HG02884 (cell line): ENCODE measurements at regions not wholly inside any gene's neighbourhood (a gene's known extent, or its start where the extent isn't known, plus 50 kb on each side); places are given as distances from the start of the nearest gene placed in this dataset.
"Not testable (repeated sequence)": the region's sequence is repeated elsewhere in the genome, so short reads cannot be mapped to it uniquely, and the experiment has no call there.

Experiments
- ATAC-seq: cut with Tn5 transposase; IDR thresholded peaks from one replicate; pipeline ENCODE4 v1.9.1; 2021; ENCODE audit warnings: mild to moderate bottlenecking, moderate library complexity; ENCODE audit not compliant: unreplicated experiment

DNA sequence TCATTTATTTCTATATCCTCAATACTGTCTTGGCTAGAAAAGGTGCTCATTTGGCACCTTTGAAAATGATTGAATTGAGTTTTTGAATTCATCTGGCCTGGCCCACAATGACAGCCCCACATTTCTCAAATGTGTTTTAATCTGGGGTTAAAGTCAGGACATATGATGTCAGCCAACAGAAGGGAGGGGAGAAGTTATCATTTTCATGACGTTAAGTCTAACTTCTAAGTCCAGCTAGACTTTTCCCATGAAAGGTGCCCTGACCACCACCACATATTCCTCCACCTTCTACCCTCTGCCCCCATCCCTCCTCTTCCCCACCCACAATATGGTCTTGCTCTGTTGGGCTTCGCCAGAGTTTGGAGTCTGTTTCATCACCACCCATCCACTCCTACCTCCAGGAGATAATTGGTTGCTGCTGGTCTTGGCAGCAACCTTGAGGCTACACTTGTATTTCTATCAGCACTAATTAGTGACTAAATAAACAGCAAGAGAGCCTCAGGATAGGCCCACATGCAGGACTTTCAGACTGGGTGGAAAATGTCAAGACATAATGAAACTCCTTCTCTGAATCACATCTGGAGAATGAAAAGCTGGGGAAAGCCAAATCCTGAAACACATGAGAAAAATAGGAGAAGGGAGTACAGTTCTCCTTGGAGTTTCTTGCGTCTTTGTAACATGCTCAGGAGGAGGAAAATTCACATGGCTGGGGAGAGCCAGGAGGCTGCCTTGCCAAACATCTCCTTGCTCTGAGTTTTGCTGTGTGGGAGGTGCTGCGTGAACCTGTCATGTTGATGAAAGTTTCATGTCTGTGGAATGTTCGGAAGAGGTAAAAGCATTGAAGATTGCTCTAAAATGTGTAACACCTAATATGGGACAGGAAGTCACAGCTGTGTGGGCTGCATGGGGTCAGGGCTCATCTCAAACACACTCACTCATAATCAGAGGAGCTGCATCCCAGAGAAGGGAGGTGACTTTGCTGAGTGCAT lies 544.7 kb upstream of the KLF4 start:
- ATAC-seq, result no peak

DNA sequence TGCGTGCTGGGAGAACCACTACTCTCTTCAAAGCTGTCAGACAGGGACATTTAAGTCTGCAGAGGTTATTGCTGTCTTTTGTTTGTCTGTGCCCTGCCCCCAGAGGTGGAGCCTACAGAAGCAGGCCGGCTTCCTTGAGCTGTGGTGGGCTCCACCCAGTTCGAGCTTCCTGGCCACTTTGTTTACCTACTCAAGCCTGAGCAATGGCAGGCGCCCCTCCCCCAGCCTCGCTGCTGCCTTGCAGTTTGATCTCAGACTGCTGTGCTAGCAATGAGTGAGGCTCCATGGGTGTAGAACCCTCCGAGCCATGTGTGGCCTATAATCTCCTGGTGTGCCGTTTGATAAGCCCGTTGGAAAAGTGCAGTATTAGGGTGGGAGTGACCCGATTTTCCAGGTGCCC lies 542.5 kb upstream of the KLF4 start:
- ATAC-seq, result not testable (repeated sequence)

DNA sequence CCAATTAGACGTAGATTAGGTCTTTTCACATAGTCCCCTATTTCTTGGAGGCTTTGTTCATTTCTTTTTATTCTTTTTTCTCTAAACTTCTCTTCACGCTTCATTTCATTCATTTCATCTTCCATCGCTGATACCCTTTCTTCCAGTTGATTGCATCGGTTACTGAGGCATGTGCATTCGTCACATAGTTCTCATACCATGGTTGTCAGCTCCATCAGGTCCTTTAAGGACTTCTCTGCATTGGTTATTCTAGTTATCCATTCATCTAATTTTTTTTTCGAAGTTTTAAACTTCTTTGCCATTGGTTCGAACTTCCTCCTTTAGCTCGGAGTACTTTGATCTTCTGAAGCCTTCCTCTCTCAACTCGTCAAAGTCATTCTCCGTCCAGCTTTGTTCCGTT lies 541.7 kb upstream of the KLF4 start:
- not testable (repeated sequence) for ATAC-seq

DNA sequence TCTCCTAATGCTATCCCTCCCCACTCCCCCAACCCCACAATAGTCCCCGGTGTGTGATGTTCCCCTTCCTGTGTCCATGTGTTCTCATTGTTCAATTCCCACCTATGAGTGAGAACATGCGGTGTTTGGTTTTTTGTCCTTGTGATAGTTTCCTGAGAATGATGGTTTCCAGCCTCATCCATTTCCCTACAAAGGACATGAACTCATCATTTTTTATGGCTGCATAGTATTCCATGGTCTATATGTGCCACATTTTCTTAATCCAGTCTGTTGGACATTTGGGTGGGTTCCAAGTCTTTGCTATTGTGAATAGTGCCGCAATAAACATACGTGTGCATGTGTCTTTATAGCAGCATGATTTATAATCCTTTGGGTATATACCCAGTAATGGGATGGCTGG lies 537.1 kb upstream of the KLF4 start:
- not testable (repeated sequence) for ATAC-seq

DNA sequence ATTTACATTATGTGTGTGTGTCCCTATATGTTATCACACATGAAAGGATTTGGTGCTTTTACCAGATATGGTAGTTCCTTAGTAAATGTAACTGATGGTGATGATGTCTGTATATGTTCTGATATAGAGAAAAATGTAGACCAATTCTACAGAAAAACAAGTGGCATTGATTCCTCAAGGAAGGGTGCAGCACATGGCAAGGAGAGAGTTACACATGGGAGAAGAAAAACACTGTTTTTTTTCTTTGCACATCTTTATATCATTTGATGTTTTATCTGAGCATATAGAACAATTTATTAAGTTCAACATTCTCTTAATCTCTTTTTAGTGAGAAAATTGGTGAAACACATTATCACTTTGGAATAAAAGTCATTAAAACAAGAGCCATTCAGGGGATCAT lies 535.0 kb upstream of the KLF4 start:
- ATAC-seq, result no peak

DNA sequence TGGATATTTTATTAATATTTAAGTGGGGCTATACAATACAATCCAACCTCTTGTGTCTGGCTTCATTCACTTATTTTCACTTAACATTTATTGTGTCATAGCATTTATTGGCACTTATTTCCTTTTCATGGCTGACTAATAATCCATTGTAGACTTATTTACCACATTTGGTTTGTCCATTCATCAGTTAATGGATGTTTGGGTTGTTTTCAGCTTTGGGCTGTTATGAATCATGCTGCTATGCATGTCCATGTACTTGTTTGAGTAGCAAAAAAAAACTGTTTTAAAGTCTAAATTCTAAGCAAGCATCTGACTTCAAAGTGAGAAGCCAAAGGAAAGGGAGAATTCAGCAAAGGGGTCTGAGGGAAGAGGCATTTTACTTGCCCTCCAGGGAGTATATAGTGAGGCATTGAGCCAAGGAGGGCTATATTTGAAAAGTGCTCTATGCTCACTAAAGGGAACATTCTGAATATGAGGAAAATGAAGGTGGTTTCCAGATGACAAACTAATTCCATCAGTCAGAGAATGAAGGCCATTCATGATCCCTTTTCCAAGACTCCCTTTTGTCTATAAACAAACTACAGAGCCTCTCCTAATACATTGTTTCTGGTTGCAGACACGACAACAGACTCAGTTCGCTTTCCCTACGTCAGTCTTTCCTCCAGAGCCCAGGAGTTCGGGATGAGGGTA lies 532.8 kb upstream of the KLF4 start:
- no peak for ATAC-seq

DNA sequence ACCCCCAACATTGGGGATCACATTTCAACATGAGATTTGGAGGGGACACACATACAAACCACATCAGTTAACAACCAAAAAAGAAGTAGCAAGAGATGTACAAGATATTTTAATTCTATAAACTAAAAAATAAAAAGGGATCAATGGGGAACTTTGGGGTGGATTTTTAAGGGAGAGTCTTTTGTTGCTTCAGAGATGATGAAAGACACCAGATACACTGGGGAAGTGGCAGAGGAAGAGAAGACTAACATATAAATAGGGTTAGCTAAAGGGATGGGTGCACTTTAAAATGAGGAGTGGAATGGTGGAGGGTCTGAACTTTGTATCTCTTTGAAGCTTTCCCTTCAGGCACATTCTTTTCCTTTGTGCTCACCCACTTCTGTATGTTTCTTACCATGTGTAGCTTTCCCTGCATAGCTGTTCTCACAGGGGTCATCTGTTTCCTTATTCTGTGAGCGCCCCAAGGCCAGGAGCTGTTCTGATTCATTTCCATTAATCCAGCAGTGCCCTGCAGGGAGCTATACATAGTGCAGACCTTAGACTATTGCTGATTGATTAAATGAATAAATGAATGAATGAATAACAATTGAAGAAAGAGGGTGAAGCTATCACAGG lies 531.6 kb upstream of the KLF4 start:
- ATAC-seq, result no peak

DNA sequence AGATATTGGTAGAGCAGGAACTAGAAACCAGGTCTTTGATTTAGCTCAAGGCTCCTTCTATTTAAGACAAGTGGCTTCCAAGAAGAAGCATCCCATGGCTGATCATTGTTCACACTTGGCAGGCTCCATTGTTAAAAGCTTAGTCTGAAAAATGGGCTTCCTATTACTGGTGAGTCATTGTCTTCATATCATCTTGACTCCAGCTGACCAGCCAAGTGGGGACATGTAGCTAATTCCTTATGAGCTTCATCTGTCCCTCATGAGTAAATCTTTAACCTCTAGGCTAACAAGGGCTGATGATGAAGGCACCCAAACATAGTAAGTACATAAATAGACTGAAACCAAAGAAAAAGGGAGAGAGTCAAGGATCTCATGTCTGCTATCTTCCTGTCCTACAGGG lies 530.3 kb upstream of the KLF4 start:
- ATAC-seq, result no peak

DNA sequence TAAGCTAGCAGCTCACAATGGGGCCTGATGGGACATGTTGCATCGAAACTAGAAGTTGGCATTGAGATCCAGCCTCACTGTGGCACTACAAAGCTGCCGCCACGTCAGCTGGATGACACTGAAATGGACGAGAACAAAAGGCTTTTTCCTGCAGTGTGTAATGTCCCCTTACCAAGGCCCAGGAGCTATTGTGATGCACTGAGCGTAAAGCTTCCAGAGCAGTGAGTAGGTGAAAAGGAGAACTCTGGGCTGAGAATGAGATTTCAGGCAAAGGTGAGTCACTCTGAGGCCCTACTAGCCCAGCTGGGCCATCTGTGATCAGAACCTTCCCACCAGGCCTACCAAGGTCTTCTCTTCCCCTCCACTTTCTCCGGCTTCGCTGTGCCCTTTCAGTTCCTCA lies 528.1 kb upstream of the KLF4 start:
- ATAC-seq, result no peak

DNA sequence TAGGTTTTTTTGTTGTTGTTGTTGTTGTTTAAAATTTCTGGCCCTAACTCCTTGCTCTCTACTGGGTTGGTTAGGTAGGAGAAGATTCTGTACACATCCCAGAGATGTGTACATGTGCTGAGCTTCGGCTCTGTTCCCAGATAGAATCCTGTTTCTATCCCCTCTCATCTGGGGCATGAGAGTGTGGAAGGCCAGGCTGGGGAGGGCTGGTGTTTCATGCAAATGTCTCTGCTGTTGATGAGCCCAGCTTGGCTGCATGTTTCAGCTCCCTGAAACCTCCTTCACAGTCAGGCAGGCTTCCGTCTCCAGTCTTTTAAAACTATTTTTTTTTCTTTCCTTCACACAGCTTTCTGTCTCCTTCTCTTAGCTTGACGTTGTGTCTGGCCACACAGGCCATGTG lies 526.9 kb upstream of the KLF4 start:
- no peak for ATAC-seq

DNA sequence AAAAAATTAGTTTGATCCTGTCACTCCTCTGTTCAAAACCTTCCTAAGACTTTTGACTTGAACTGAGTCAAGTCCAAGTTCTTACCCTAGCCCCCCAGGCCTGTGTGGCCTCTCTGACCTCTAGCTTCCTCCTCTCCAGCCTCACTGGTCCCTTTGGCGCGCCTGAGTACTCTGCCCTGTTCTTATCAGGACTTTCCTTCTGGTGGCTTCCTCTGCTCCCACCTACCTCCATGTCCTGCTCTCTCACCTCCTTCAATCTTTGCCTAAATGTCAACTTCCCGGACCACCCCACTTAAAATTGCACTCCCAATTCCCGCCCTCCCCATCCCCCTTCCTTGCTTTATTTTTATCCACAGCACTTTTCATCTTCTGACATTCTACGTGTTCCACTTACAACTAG lies 526.1 kb upstream of the KLF4 start:
- ATAC-seq, result no peak

DNA sequence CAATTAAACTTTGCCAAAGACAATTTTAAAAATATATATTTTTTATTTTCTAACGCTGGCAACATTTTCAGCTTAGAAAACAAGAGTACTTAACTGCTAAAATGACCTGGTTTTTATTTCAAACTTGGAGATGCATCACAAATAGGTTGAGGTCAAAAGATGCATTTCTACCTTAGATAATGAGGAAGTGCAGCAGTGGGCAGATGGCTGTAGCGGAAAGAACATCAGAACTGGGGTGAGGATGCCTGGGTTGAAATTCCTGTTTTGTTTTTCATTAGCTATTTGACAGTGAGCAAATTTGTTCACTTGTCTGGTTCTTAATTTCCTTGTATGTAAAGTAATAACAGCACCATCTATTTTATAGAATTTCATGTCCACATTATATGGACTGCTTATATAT lies 524.8 kb upstream of the KLF4 start:
- no peak for ATAC-seq

DNA sequence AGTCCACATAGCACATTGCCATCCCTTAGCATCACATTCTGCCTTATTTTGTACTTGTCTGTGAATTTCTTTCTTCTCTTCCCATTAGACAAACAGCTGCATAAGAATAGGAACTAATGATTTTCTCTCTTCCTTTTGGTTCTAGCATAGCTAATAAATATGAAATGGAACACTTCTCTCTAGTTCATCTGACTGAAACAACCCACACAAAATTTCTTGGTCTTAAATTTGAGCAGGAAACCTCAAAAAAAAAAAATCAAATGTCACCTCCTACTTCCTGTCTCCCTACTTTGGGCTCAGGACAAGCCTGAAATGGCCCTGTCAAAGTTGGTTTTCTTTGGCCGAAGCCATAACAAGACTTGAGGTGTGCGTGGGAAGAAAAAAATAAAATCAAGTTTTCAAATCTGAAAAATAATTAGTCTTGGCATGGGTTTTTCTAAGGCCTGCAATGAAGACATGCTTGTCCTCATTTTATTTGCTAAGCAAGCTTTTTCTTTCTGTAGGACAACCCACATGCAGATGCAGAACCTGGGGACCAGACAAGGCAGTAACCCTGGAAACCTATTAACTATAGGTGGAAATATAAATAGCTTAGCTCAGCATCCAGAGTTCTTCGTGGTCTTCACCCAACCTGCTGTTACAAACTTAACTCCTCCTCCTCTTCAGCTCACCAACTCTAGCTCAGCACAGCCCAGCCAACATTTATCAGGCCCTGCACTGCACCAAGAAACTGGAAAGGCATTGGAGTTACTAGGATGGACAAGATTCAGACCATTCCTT lies 523.5 kb upstream of the KLF4 start:
- ATAC-seq, result no peak

DNA sequence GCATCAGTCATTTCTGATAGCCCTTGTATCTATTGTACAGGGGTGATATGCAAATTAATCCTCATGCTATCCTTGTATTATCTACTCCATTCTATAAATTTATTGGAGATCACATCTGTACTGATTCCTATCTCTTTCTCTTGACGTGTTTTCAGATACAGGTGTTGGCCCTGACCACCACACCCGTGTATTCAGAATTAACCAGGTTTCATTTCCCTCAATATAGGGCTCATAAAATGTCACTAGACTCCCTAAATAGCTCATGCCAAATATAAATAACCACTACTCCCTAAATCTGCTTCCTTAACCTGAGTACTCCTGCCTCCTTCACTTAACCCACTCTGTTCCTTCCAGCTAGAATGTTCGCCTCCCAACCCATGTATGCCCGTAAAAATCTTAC lies 522.8 kb upstream of the KLF4 start:
- ATAC-seq, result no peak

DNA sequence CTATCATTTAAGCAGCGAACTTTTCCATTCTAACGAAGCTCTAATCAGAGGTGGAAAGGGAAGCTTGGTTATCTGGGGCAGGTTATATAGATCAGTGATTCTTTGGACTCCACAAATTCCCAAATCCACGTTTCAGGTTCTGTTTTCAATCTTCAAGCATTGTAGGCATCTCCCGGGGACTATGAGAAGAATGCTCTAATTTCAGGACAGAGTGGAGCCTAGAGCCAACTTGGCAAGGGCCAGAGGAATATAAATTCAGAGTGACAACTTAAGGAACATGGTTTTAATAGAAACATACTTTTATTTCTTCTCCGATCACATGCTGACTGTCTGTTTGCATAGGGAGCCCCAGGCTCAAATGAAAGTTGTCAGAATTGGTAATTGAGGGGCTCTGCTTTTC lies 514.0 kb upstream of the KLF4 start:
- ATAC-seq, result no peak

DNA sequence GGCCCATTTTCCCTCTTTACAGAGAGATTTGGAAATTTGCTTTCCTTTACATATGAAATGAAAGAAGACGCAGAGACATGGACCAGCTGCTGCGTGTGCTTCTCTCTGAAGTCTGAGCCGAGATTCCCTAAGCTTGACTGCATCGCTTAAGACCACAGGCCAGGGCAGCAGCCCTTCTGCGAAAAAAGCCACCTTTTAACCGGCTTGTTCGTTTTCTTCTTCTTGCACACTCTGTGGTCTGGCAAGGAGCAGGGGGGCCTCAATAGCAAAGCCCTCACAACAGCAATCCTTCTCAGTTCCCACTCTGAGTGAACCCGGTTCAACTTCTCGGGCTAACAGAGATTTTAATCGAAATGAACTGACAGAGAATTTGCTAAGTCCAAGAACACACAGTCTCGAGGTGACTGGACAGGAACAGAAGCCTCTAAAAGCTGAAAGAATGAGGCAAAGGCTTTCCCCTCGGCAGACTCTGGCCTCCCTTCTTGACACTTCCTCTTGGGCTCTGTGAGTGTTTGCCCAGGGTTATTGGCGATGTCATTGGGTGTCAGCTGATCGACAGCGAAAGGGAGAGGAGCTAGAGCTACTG lies 512.9 kb upstream of the KLF4 start:
- ATAC-seq, result no peak

DNA sequence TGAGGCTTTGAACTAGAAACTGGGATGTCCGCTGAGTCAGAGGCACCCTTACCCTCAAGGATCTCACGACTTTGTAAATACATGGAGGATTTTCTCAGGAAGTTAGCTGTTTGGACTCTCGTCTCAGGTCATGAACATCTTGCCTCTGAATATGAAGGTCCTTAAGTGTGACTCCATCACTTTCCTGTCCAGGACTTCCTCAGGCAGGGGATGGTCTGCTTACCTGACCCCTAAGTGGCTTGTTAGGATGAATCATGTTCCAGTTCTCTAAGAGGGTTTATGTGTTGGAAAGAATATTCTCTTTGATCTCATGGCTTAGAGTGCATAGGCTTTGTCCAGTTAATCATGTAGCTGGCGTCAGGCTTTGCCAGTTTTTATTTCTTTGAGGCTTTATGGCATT lies 511.7 kb upstream of the KLF4 start:
- no peak for ATAC-seq

DNA sequence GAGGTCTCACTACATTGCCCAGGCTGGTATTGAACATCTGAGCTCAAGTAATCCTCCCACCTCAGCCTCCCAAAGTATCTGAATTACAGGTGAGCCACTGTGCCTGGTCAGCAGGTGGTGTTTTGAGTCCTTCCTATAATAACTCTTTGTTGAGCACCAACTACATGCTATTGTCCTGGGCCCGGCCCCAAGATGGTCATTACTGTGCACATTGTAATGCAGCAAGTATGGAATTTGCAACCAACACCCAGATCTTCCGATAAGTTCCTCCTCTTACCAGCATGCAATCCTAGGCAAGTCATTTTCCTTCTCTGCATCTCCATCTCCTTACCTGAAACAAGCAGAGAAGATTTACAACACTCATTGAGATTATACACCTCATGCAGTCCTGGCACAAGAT lies 510.3 kb upstream of the KLF4 start:
- ATAC-seq, result no peak

DNA sequence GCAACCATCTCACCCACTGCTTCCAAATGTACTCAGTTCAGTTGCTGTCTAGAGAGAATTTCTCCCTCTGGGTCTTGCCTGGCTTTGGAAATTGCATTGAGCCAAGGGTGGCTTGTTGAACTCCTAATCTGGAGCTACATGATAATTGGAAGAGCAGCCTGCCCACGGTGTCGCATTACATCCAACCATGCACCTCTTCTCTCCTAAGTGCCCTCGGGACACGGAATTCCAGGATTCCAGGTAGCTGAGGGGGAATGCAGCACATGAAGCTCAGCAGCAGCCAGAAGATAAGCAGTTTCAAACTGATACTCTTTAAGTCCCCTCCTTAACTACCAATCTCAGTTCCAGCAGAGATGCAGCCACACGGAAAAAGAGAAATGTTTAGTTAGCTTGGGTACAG lies 509.4 kb upstream of the KLF4 start:
- ATAC-seq, result no peak

DNA sequence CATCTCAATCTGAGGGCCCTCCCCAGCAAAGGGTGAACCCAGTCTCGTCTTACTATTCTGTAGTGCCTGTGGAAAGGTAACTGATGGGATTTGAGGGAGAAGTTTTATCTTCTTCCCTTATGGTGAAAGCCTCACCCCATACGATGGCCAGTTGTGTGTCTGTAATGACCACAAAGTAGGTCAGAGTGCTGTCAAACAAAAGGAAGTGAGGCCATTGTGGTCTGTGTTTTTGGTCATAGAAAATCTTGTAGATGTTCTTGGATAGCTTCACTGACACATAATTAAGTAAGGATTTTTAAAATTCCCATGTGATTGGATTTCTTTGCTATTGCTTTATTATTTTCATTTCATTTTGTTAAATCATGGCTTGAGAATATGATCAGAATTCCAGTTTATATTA lies 505.1 kb upstream of the KLF4 start:
- ATAC-seq, result no peak

DNA sequence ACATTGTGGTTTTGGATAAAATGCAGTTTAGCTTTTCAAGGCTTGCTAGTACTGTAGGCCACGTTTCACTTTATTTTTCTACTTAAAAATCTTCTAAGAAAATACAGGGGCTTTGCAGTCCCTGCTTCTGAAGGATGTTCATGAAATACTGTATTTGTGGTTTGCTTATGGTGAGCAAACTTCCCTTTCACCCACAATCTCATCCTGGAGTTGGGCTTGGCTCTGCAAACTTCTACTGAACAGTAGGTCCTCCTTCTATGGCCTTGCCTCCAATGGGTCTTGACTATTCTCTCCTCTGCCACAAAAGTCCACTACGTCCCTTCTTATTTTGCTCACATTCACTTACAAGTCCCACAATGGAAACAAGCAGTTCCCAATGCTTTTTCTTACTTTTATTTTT lies 502.7 kb upstream of the KLF4 start:
- ATAC-seq, result no peak
